ENCODE measurements at regions not wholly inside any gene's neighbourhood (a gene's known extent, or its start where the extent isn't known, plus 50 kb on each side); places are given as distances from the start of the nearest gene placed in this dataset.

DNA sequence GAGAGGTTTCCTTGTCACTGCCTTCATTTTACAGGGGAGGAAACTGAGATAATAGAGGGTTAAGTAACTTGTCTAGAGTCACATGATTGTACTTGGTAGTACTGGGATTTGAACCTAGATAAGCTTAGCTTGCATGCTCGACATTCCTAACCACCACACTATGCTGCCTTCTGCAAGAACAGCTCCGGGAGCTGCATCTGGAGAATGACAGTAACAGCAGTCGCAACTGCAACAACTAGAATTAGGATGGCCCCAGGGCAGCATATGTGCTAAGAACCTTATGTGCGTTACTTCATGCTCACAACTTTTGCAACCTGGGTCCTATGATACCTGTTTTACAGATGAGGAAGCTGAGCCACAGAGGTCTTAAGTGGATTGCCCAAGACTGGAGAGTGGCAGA lies 89.5 kb upstream of the LCORL start:
- ChIA-PET POLR2A (no interaction called here), CTCF (no interaction called here)
- DNase-seq: no peak
- Histone ChIP-seq H3K9ac (no peak overlapping the region), H3K9me2 (no peaks in the 10 kb centered on the region), H3K79me2 (ENCODE audit: insufficient read depth) (no peaks in the 10 kb centered on the region), H4K20me1 (ENCODE audit: insufficient read depth) (no peaks in the 10 kb centered on the region), H3K4me2 (no peak overlapping the region), H2AFZ (ENCODE audit: low read depth) (no peak overlapping the region), H3F3A (replicated peaks; ENCODE audit: insufficient read depth) (no peaks in the 10 kb centered on the region), H3K27me3 (ENCODE audit: insufficient read depth) (no peaks in the 10 kb centered on the region), H3K4me1 (ENCODE audit: control insufficient read depth in 1 of 2, insufficient read depth in 2 of 2, low read depth in 1 of 2, low read length in 1 of 2) (peaks cover 0 to 2% of the 10 kb centered on the region in 2 experiments; a peak in 1 of 4 replicates), H3K4me3 (ENCODE audit: low read depth in 2 of 2, low read length in 1 of 2) (no peak overlapping the region), H3K9me3 (no peaks in the 10 kb centered on the region), H3K27ac (ENCODE audit: low read depth in 2 of 2, low read length in 1 of 2) (no peak overlapping the region), H3K36me3 (replicated peaks in 1 of 2; ENCODE audit: control insufficient read depth in 1 of 2, insufficient read depth in 2 of 2, low read length in 1 of 2) (no peaks in the 10 kb centered on the region)
- TF ChIP-seq RFX5 (IDR thresholded peaks at IDR 0.05; ENCODE audit: low read length): no peak
- no peak for TF ChIP-seq MEF2A (IDR thresholded peaks at IDR 0.05; ENCODE audit: borderline replicate concordance, low read depth)
- TF ChIP-seq FOXM1 (IDR thresholded peaks at IDR 0.05; ENCODE audit: low read depth): no peak
- TF ChIP-seq EZH2phosphoT487 (IDR thresholded peaks at IDR 0.05; ENCODE audit: borderline replicate concordance, low read depth): no peak
- no peak for TF ChIP-seq POLR2AphosphoS5 (IDR thresholded peaks at IDR 0.05; ENCODE audit: low read depth, low read length)
- 36% methylated on average over 4 of the region's 4 CpGs for WGBS (ENCODE audit: low lambda C conversion rate)

DNA sequence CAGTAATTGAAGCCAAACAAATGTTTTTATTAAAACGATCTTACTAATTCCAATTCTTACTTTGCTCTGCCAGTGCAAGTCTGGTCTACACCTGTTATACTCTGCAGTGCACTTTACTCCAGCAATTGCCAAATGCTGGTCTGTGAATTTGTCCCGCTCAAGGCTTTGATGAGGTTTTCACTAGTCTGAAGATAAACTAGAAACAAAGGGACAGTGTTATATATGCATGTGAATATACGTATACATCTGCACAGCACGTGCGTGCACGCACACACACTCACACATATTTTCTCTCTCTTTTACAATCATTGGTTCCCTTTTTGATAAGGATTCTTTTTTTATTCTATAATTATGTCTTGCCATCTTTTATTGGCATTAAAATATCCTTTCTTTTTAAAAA lies 88.5 kb upstream of the LCORL start:
- H3K4me3 ChIP-seq (ENCODE audit: low read depth in 2 of 2, low read length in 1 of 2): no peak overlapping the region
- H3F3A ChIP-seq (replicated peaks; ENCODE audit: insufficient read depth): no peaks in the 10 kb centered on the region
- no peak for DNase-seq
- H4K20me1 ChIP-seq (ENCODE audit: insufficient read depth): no peaks in the 10 kb centered on the region
- CTCF ChIA-PET: interaction anchor here (0.5 kb wide), 1 partner anchor 154 kb away, joined by 3 read pairs; no protein-coding TSS in a partner anchor
- WGBS (ENCODE audit: low lambda C conversion rate): 59% methylated on average over 6 of the region's 6 CpGs
- no peaks in the 10 kb centered on the region for H3K9me2 ChIP-seq
- peaks cover 0 to 2% of the 10 kb centered on the region in 2 experiments; a peak in 1 of 4 replicates for H3K4me1 ChIP-seq (ENCODE audit: control insufficient read depth in 1 of 2, insufficient read depth in 2 of 2, low read depth in 1 of 2, low read length in 1 of 2)
- H3K4me2 ChIP-seq: no peak overlapping the region
- H3K27ac ChIP-seq (ENCODE audit: low read depth in 2 of 2, low read length in 1 of 2): no peak overlapping the region
- H3K9me3 ChIP-seq: no peaks in the 10 kb centered on the region
- H3K9ac ChIP-seq: no peak overlapping the region
- no peaks in the 10 kb centered on the region for H3K27me3 ChIP-seq (ENCODE audit: insufficient read depth)
- no peak overlapping the region for H2AFZ ChIP-seq (ENCODE audit: low read depth)
- TF ChIP-seq TEAD4 (IDR thresholded peaks at IDR 0.05; ENCODE audit: borderline replicate concordance, insufficient read depth): no peak
- TF ChIP-seq, protein P1, sequence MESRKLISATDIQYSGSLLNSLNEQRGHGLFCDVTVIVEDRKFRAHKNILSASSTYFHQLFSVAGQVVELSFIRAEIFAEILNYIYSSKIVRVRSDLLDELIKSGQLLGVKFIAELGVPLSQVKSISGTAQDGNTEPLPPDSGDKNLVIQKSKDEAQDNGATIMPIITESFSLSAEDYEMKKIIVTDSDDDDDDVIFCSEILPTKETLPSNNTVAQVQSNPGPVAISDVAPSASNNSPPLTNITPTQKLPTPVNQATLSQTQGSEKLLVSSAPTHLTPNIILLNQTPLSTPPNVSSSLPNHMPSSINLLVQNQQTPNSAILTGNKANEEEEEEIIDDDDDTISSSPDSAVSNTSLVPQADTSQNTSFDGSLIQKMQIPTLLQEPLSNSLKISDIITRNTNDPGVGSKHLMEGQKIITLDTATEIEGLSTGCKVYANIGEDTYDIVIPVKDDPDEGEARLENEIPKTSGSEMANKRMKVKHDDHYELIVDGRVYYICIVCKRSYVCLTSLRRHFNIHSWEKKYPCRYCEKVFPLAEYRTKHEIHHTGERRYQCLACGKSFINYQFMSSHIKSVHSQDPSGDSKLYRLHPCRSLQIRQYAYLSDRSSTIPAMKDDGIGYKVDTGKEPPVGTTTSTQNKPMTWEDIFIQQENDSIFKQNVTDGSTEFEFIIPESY (IDR thresholded peaks at IDR 0.05; ENCODE audit: borderline replicate concordance, low read depth): no peak
- TF ChIP-seq RAD21 (IDR thresholded peaks at IDR 0.05; ENCODE audit: low read length): no peak
- TF ChIP-seq TAF1 (IDR thresholded peaks at IDR 0.05; ENCODE audit: borderline replicate concordance, low read depth, low read length): no peak
- no peak for TF ChIP-seq RFX5 (IDR thresholded peaks at IDR 0.05; ENCODE audit: low read length)
- TF ChIP-seq FOXM1 (IDR thresholded peaks at IDR 0.05; ENCODE audit: low read depth): no peak
- no peak for TF ChIP-seq YY1 (IDR thresholded peaks at IDR 0.05; ENCODE audit: low read depth)
- TF ChIP-seq, protein P2, sequence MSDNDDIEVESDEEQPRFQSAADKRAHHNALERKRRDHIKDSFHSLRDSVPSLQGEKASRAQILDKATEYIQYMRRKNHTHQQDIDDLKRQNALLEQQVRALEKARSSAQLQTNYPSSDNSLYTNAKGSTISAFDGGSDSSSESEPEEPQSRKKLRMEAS (IDR thresholded peaks at IDR 0.05; ENCODE audit: low read depth): no peak
- TF ChIP-seq, protein P3, sequence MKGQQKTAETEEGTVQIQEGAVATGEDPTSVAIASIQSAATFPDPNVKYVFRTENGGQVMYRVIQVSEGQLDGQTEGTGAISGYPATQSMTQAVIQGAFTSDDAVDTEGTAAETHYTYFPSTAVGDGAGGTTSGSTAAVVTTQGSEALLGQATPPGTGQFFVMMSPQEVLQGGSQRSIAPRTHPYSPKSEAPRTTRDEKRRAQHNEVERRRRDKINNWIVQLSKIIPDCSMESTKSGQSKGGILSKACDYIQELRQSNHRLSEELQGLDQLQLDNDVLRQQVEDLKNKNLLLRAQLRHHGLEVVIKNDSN (IDR thresholded peaks at IDR 0.05; ENCODE audit: borderline replicate concordance, low read depth): no peak
- TF ChIP-seq SMC3 (IDR thresholded peaks at IDR 0.05; ENCODE audit: low read depth, low read length): no peak
- TF ChIP-seq RXRA (IDR thresholded peaks at IDR 0.05; ENCODE audit: borderline replicate concordance, low read depth): no peak
- TF ChIP-seq EP300 (IDR thresholded peaks at IDR 0.05; ENCODE audit: borderline replicate concordance in 1 of 2, low read depth in 1 of 2, low read length in 1 of 2): no peak
- H3K36me3 ChIP-seq (replicated peaks in 1 of 2; ENCODE audit: control insufficient read depth in 1 of 2, insufficient read depth in 2 of 2, low read length in 1 of 2): no peaks in the 10 kb centered on the region
- H3K79me2 ChIP-seq (ENCODE audit: insufficient read depth): no peaks in the 10 kb centered on the region
- POLR2A ChIA-PET: no interaction called here

All from SK-N-SH (cell line).